ENCODE measurements at regions not wholly inside any gene's neighbourhood (a gene's known extent, or its start where the extent isn't known, plus 50 kb on each side); places are given as distances from the start of the nearest gene placed in this dataset.

DNA sequence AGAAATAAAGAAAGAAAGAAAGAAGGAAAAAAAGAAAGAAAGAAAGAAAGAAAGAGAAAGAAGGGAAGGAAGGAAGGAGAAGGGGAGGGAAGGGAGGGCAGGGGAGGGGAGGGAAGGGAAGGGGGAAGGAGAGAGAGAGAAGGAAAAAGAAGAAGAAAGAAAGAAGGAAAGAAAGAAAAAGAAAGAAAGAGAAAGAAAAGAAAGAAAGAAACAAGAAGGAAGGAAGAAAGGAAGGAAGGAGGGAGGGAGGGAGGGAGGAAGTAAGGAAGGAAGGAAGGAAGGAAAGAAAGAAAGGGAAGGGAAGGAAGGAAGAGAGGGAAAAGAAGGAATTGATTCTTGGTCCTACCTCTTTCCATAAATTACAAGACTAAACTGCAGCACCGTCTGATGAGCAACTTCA, 186.1 kb downstream of the URB2 start:
- H4K20me1 ChIP-seq (ENCODE audit: insufficient read depth): no peaks in the 10 kb centered on the region
- DNase-seq: no peak
- H3K4me2 ChIP-seq: no peak overlapping the region
- no peaks in the 10 kb centered on the region for H3K27me3 ChIP-seq (ENCODE audit: insufficient read depth)
- no peaks in the 10 kb centered on the region for H3K9me2 ChIP-seq
- H3F3A ChIP-seq (replicated peaks; ENCODE audit: insufficient read depth): no peaks in the 10 kb centered on the region
- no peak overlapping the region for H2AFZ ChIP-seq (ENCODE audit: low read depth)
- H3K9me3 ChIP-seq: no peaks in the 10 kb centered on the region
- H3K36me3 ChIP-seq (replicated peaks in 1 of 2; ENCODE audit: control insufficient read depth in 1 of 2, insufficient read depth in 2 of 2, low read length in 1 of 2): no peaks in the 10 kb centered on the region
- POLR2A ChIA-PET: no interaction called here
- WGBS (ENCODE audit: low lambda C conversion rate): 68% methylated on average over 1 of the region's 1 CpG
- H3K27ac ChIP-seq (ENCODE audit: low read depth in 2 of 2, low read length in 1 of 2): no peak overlapping the region
- H3K4me3 ChIP-seq (ENCODE audit: low read depth in 2 of 2, low read length in 1 of 2): no peak overlapping the region
- H3K79me2 ChIP-seq (ENCODE audit: insufficient read depth): no peaks in the 10 kb centered on the region
- TF ChIP-seq, protein P1, sequence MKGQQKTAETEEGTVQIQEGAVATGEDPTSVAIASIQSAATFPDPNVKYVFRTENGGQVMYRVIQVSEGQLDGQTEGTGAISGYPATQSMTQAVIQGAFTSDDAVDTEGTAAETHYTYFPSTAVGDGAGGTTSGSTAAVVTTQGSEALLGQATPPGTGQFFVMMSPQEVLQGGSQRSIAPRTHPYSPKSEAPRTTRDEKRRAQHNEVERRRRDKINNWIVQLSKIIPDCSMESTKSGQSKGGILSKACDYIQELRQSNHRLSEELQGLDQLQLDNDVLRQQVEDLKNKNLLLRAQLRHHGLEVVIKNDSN (IDR thresholded peaks at IDR 0.05; ENCODE audit: borderline replicate concordance, low read depth): no peak
- TF ChIP-seq NRF1 (IDR thresholded peaks at IDR 0.05; ENCODE audit: low read depth, low read length) (no peak), TCF12 (IDR thresholded peaks at IDR 0.05) (no peak), JUND (IDR thresholded peaks at IDR 0.05) (no peak), GATA2 (CRISPR knock-in tag; IDR thresholded peaks at IDR 0.05) (no peak), EZH2phosphoT487 (IDR thresholded peaks at IDR 0.05; ENCODE audit: borderline replicate concordance, low read depth) (no peak)
- TF ChIP-seq, protein P2, sequence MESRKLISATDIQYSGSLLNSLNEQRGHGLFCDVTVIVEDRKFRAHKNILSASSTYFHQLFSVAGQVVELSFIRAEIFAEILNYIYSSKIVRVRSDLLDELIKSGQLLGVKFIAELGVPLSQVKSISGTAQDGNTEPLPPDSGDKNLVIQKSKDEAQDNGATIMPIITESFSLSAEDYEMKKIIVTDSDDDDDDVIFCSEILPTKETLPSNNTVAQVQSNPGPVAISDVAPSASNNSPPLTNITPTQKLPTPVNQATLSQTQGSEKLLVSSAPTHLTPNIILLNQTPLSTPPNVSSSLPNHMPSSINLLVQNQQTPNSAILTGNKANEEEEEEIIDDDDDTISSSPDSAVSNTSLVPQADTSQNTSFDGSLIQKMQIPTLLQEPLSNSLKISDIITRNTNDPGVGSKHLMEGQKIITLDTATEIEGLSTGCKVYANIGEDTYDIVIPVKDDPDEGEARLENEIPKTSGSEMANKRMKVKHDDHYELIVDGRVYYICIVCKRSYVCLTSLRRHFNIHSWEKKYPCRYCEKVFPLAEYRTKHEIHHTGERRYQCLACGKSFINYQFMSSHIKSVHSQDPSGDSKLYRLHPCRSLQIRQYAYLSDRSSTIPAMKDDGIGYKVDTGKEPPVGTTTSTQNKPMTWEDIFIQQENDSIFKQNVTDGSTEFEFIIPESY (IDR thresholded peaks at IDR 0.05; ENCODE audit: borderline replicate concordance, low read depth): no peak
- TF ChIP-seq, protein P3, sequence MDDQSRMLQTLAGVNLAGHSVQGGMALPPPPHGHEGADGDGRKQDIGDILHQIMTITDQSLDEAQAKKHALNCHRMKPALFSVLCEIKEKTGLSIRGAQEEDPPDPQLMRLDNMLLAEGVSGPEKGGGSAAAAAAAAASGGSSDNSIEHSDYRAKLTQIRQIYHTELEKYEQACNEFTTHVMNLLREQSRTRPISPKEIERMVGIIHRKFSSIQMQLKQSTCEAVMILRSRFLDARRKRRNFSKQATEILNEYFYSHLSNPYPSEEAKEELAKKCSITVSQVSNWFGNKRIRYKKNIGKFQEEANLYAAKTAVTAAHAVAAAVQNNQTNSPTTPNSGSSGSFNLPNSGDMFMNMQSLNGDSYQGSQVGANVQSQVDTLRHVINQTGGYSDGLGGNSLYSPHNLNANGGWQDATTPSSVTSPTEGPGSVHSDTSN (IDR thresholded peaks at IDR 0.05): no peak
- H3K4me1 ChIP-seq (ENCODE audit: control insufficient read depth in 1 of 2, insufficient read depth in 2 of 2, low read depth in 1 of 2, low read length in 1 of 2): no peaks in the 10 kb centered on the region
- CTCF ChIA-PET: no interaction called here
- H3K9ac ChIP-seq: no peak overlapping the region

DNA sequence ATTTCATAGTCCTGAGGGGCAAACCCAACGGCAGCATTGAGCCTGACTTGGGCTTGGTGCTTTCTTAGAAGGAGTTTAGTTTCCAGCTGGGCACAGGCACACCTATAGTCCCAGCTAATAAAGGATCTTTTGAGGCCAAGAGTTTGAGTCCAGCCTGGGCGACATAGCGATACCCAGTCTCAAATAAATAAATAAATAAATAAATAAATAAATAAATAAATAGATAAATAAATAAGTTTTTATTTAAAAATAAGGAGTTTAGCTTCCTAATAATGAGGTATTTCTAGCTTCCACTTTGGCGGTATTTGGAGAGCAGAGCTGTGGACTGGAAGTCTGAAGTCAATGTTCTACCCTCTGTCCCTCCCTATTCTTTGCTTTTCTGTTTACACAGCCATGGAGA, 186.6 kb downstream of the URB2 start:
- Histone ChIP-seq H3K9ac (no peak overlapping the region), H3K4me3 (ENCODE audit: low read depth in 2 of 2, low read length in 1 of 2) (no peak overlapping the region), H2AFZ (ENCODE audit: low read depth) (no peak overlapping the region), H3K27ac (ENCODE audit: low read depth in 2 of 2, low read length in 1 of 2) (no peak overlapping the region), H4K20me1 (ENCODE audit: insufficient read depth) (no peaks in the 10 kb centered on the region), H3K9me2 (no peaks in the 10 kb centered on the region), H3K9me3 (no peaks in the 10 kb centered on the region), H3K4me2 (no peak overlapping the region), H3F3A (replicated peaks; ENCODE audit: insufficient read depth) (no peaks in the 10 kb centered on the region), H3K36me3 (replicated peaks in 1 of 2; ENCODE audit: control insufficient read depth in 1 of 2, insufficient read depth in 2 of 2, low read length in 1 of 2) (no peaks in the 10 kb centered on the region), H3K4me1 (ENCODE audit: control insufficient read depth in 1 of 2, insufficient read depth in 2 of 2, low read depth in 1 of 2, low read length in 1 of 2) (no peaks in the 10 kb centered on the region), H3K79me2 (ENCODE audit: insufficient read depth) (no peaks in the 10 kb centered on the region), H3K27me3 (ENCODE audit: insufficient read depth) (no peaks in the 10 kb centered on the region)
- 37% methylated on average over 4 of the region's 4 CpGs for WGBS (ENCODE audit: low lambda C conversion rate)
- no peak for DNase-seq
- ChIA-PET CTCF (no interaction called here), POLR2A (no interaction called here)
- TF ChIP-seq FOXJ3 (CRISPR knock-in tag; IDR thresholded peaks at IDR 0.05) (no peak), TCF12 (IDR thresholded peaks at IDR 0.05) (no peak)

Measured in SK-N-SH (cell line).